Ovary (tissue), 3 donors: ENCODE measurements at regions not wholly inside any gene's neighbourhood (a gene's known extent, or its start where the extent isn't known, plus 50 kb on each side); places are given as distances from the start of the nearest gene placed in this dataset.

Source experiments
- POLR2A ChIP-seq: fragments of 450-650 bp; IDR thresholded peaks from one replicate; pipeline ENCODE4 v1.6.1; 2017; ENCODE audit warnings: antibody characterized with exemption, mild to moderate bottlenecking, moderate library complexity
- TF ChIP-seq, protein P1 (sequence below), 3 donors: fragments of 450-650 bp in 2 of 3; fragments of 200-600 bp in 1 of 3; IDR thresholded peaks; one replicate each; pipeline versions ENCODE4 v1.5.1 to v1.8.0; 2016 to 2022; ENCODE audit warnings: antibody characterized with exemption in 3 of 3, mild to moderate bottlenecking in 1 of 3
- donor health status: DM: no; HTN: no; CAD: no.

DNA sequence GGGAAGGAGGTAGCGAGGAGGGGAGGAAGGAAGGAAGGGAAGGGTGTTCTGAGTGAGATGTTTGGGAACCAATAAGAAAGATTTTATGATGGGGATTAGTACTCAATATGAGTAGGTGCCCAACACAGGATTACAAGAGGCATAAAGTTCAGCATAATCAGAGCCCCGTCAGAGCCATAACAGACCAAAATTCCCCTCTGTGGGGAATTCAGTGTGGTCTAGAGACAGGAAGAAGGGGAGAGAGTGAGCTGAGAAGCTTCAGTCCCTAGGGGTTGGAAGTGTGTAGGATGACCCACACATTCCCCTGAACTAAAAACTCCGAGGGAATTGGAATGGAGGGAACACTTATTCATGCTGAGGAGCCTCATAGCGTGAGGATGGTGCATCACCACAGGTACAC is 160.3 kb upstream of the SASH1 start:
- TF ChIP-seq, protein P1, sequence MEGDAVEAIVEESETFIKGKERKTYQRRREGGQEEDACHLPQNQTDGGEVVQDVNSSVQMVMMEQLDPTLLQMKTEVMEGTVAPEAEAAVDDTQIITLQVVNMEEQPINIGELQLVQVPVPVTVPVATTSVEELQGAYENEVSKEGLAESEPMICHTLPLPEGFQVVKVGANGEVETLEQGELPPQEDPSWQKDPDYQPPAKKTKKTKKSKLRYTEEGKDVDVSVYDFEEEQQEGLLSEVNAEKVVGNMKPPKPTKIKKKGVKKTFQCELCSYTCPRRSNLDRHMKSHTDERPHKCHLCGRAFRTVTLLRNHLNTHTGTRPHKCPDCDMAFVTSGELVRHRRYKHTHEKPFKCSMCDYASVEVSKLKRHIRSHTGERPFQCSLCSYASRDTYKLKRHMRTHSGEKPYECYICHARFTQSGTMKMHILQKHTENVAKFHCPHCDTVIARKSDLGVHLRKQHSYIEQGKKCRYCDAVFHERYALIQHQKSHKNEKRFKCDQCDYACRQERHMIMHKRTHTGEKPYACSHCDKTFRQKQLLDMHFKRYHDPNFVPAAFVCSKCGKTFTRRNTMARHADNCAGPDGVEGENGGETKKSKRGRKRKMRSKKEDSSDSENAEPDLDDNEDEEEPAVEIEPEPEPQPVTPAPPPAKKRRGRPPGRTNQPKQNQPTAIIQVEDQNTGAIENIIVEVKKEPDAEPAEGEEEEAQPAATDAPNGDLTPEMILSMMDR (IDR thresholded peaks at IDR 0.05), result no peak
- no peak for TF ChIP-seq POLR2A
